COLO829 (cell line): ENCODE measurements at regions not wholly inside any gene's neighbourhood (a gene's known extent, or its start where the extent isn't known, plus 50 kb on each side); places are given as distances from the start of the nearest gene placed in this dataset.

ENCODE experiments used
- DNase-seq: peaks from one replicate; pipeline ENCODE4 v3.0.0; 2012; ENCODE audit warnings: low spot score

- DNase-seq, result no peak
Measured at GRCh38 chr11:36726420-36726819, 128.4 kb upstream of the RAG2 start.

- no peak for DNase-seq
Measured at GRCh38 chr11:36724742-36725385, 126.8 kb upstream of the RAG2 start.

DNA sequence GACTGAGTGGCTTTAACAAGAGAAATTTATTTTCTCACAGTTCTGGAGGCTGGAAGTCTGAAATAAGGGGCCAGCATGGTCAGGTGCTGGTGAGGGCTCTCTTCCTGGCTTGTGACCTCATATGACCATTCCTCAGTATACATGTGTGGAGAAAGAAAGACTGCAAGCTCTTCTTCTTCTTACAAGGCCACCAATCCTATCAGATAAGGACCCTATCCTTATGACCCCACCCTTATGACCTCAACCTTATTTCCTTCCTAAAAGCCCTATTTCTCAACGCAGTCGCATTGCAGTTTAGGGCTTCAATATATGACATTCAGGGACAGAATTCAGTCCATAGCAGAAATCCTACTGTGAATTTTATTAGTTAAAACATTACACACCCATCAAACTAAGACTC, 124.4 kb upstream of the RAG2 start:
- DNase-seq, result no peak

DNA sequence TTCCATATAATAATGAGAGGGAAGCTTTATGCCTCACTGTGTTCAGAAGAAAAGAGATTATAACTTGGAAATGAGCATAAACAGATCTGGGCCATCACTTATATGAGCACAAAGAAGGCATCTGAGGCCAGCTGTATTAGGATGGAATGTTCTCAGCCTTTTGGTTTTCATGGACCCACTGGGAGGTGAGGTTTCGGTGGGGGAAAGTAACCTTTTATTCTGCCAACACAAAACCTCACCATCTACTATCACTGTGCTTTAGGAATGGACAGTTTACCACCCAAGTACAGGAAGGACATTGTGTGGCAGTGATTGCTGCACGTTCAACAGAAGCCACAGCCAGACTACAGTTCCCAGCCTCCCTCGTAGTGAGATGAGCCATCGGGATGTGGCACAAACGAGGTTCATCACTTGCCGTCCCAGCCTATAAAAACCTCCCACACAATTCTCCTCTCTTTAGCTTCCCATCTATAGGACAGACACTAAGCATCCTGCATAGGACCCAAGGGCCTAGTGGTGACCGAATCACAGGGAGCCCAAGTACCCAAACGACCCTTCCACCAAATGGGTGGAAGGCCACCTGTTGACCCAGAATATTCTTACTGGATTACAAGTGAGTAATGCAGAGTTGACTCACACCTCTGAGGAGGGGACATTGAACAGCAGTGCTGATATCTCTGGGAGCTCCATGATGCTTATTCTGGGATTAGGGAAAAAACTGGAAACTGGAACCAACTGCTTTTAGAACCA, 121.5 kb upstream of the RAG2 start:
- no peak for DNase-seq

- no peak for DNase-seq
Measured at GRCh38 chr11:36718451-36718850, 120.4 kb upstream of the RAG2 start.

GRCh38 chr11:36713715-36714114, 115.7 kb upstream of the RAG2 start:
- DNase-seq, result no peak

GRCh38 chr11:36711104-36711825, 113.2 kb upstream of the RAG2 start:
- no peak for DNase-seq
